Lung (tissue), 11 donors: ENCODE measurements at regions not wholly inside any gene's neighbourhood (a gene's known extent, or its start where the extent isn't known, plus 50 kb on each side); places are given as distances from the start of the nearest gene placed in this dataset.

Experiments
- ATAC-seq: fragments of 200-7000 bp; cut with Tn5 transposase; one replicate; pipeline ENCODE4 v1.9.1; 2020; ENCODE audit warnings: moderate number of reproducible peaks; ENCODE audit not compliant: insufficient read depth, low FRiP score
- DNase-seq, 3 donors: peaks; one replicate each; pipeline ENCODE4 v3.0.0-alpha.2; 2013 to 2017
- H3K27ac ChIP-seq, 2 donors: one replicate each; pipeline ENCODE4 v1.5.1; 2013; ENCODE audit warnings: mild to moderate bottlenecking in 2 of 2, moderate library complexity in 2 of 2, control low read depth in 1 of 2, inconsistent platforms in 1 of 2, low read depth in 1 of 2, low read length in 1 of 2
- H3K27me3 ChIP-seq, 3 donors: one replicate each; pipeline ENCODE4 v1.5.1; 2013; ENCODE audit warnings: low read length in 2 of 3; ENCODE audit not compliant: control insufficient read depth in 3 of 3, insufficient read depth in 3 of 3
- H3K36me3 ChIP-seq, 4 donors: one replicate each; pipeline ENCODE4 v1.5.1; 2013; ENCODE audit warnings: low read length in 4 of 4, mild to moderate bottlenecking in 1 of 4, moderate library complexity in 1 of 4; ENCODE audit not compliant: control insufficient read depth in 4 of 4, insufficient read depth in 4 of 4
- H3K4me1 ChIP-seq, 5 donors: one replicate each; pipeline ENCODE4 v1.5.1; 2013; ENCODE audit warnings: low read length in 5 of 5, mild to moderate bottlenecking in 2 of 5, moderate library complexity in 1 of 5; ENCODE audit not compliant: control insufficient read depth in 5 of 5, insufficient read depth in 5 of 5
- H3K4me3 ChIP-seq: one replicate; pipeline ENCODE4 v1.5.1; 2013; ENCODE audit warnings: mild to moderate bottlenecking, control low read depth, moderate library complexity
- H3K9ac ChIP-seq, 2 donors: one replicate each; pipeline ENCODE4 v1.5.1; 2013; ENCODE audit warnings: low read length in 2 of 2, control low read depth in 1 of 2; ENCODE audit not compliant: insufficient read depth in 1 of 2
- H3K9me3 ChIP-seq, 4 donors: one replicate each; pipeline ENCODE4 v1.5.1; 2013; ENCODE audit warnings: low read length in 3 of 4, mild to moderate bottlenecking in 1 of 4, moderate library complexity in 1 of 4; ENCODE audit not compliant: control insufficient read depth in 4 of 4, insufficient read depth in 3 of 4
- WGBS, 2 donors: extraction: QIAGEN DNeasy Blood & Tissue Kit; methylation state at CpG; one replicate each; pipeline ENCODE4 v1.1.7; 2013; 5-methylcytosine and 5-hydroxymethylcytosine counted together
- TF ChIP-seq, protein P1 (sequence below): IDR thresholded peaks from 2 replicates; pipeline ENCODE4 v1.5.1; 2012; ENCODE audit warnings: mild to moderate bottlenecking; ENCODE audit errors: control extremely low read depth, extremely low read depth
- donor health status: control.
- donor health status: control.
- donor health status: Bipolar disorder and iron deficiency.
- donor health status: healthy.
- donor health status: DM: yes; HTN: yes; CAD: no.

DNA sequence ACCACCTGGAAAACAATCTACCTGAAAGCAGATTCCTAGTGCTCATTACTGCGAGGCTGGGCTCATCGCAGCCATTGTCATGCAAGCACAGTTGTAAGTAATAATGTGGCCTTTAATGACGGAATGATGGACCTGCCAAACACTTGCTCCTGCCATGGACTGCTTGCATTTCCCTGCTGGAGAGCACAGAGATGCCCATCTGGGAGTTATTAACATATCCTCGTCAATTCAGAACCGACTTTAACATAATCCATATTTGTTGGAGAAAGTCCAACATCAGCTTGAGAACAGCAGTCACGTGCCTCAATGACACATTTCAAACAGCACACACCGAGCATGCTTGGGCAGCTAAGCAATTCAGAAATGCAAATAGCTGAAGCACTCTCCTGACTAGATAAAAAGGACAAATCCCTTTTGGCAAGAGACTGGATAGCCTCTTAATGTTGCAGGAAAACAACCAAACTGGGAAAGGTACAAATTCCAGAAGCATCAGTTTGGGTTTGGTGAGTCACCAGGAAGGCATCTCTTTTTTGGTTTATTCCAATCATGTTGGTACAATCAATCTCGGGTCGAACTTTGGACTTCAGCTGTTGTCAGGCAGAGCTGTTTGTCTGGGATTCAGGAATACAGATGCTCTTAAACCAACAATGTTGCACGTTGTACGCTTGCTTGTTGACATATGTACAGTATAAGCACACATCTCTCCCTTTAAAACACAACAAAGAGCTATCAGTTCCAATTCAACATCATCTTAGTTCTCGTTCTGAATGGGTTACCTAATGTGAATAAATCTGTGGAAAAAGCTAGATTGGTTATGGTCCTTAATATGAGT, 395.8 kb downstream of the LNPK start:
- no peaks in the 10 kb centered on the region for H3K27me3 ChIP-seq
- no peak overlapping the region for H3K4me3 ChIP-seq
- WGBS, 2 donors = 58 to 75% methylated on average over 12 of the region's 12 CpGs
- H3K9me3 ChIP-seq = no peaks in the 10 kb centered on the region
- peaks cover 0 to 14% (median 0%) of the 10 kb centered on the region in 5 donors for H3K4me1 ChIP-seq
- no peak overlapping the region for H3K9ac ChIP-seq
- DNase-seq = peak; percentile 44 to 84 (median 81)
- H3K27ac ChIP-seq = no peak overlapping the region
- no peak for ATAC-seq
- no peaks in the 10 kb centered on the region for H3K36me3 ChIP-seq
- TF ChIP-seq, protein P1, sequence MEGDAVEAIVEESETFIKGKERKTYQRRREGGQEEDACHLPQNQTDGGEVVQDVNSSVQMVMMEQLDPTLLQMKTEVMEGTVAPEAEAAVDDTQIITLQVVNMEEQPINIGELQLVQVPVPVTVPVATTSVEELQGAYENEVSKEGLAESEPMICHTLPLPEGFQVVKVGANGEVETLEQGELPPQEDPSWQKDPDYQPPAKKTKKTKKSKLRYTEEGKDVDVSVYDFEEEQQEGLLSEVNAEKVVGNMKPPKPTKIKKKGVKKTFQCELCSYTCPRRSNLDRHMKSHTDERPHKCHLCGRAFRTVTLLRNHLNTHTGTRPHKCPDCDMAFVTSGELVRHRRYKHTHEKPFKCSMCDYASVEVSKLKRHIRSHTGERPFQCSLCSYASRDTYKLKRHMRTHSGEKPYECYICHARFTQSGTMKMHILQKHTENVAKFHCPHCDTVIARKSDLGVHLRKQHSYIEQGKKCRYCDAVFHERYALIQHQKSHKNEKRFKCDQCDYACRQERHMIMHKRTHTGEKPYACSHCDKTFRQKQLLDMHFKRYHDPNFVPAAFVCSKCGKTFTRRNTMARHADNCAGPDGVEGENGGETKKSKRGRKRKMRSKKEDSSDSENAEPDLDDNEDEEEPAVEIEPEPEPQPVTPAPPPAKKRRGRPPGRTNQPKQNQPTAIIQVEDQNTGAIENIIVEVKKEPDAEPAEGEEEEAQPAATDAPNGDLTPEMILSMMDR = no peak

DNA sequence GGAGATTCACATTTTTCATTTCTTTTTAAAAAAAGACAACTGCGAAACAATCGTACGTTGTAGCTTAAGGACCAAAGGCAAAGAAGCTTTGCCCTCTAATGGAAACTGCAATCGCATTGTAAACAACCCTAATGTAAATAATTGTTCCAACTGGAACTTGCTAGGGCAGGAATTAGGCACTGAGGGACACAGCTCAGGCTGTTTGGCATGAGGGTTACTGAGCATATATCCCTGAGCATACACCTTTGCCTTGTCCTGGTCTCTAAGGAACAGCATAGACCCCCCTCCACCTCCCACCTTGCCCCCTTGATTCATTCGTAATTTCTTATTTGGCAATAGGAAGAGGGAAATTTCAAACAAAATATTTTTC, 396.4 kb downstream of the LNPK start:
- Histone ChIP-seq H3K9me3 (no peaks in the 10 kb centered on the region), H3K27me3 (no peaks in the 10 kb centered on the region), H3K4me3 (no peak overlapping the region), H3K9ac (no peak overlapping the region), H3K36me3 (no peaks in the 10 kb centered on the region), H3K4me1 (peaks cover 0 to 15% (median 0%) of the 10 kb centered on the region in 5 donors), H3K27ac (no peak overlapping the region)
- TF ChIP-seq, protein P1 = no peak
- WGBS, 2 donors = 63 to 66% methylated on average over 5 of the region's 5 CpGs
- DNase-seq = peak in 2 of 3 donors; percentile 35 to 39
- no peak for ATAC-seq

DNA sequence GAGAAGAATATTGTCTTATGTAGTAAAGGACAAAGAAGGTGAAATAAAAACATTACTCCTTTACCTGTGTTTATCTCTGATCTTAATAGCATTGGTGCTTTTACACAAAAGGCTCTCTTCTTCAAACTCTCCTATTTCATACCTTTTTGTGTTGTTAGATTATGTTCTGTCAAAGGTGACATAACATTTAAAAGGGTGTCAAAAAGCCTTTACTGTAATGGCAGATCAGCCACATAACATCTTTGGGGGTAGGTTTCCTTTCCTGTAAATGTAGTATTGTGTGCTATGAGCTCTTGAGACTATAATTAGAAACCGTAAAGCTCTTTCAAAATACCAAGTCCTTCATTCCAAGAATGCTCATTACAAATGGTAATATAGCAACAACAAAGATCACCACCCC, 400.1 kb downstream of the LNPK start:
- Histone ChIP-seq H3K9ac (no peak overlapping the region), H3K27ac (no peak overlapping the region), H3K36me3 (no peaks in the 10 kb centered on the region), H3K9me3 (no peaks in the 10 kb centered on the region), H3K4me3 (no peak overlapping the region), H3K27me3 (no peaks in the 10 kb centered on the region), H3K4me1 (peaks cover 0 to 30% (median 10%) of the 10 kb centered on the region in 5 donors)
- DNase-seq (no peak), ATAC-seq (no peak)
- TF ChIP-seq, protein P1 = no peak
- WGBS, 2 donors = 73 to 89% methylated on average over 1 of the region's 1 CpG
